ENCODE measurements at regions not wholly inside any gene's neighbourhood (a gene's known extent, or its start where the extent isn't known, plus 50 kb on each side); places are given as distances from the start of the nearest gene placed in this dataset.

DNA sequence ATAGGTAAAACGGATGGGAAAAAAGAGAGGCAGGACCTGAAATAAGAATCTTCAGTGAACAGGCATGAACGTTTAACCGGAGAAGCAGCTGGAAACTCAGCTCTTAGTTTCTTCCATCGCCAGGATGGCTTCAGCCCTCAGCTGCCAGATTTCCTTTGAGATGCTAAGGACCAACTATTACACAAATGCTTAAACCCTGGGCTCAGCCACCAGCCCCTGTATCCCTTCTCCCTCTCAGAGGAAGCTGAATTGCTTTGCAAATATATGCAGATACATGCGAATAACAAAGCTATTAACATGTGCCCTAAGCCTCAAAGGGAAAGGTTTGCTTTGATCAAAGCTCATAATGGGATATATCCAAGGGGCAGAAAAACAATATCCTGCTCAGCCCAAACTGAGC is 515.1 kb downstream of the OMA1 start:
- Mint-ChIP-seq H3K36me3 (ENCODE audit: low read depth, unreplicated experiment) (no peaks in the 10 kb centered on the region), H3K4me1 (ENCODE audit: low read depth, unreplicated experiment) (no peaks in the 10 kb centered on the region), H3K27me3 (ENCODE audit: low read depth, unreplicated experiment) (peaks cover 40% of the 10 kb centered on the region), H3K4me3 (ENCODE audit: unreplicated experiment) (no peak overlapping the region), H3K27ac (ENCODE audit: unreplicated experiment) (no peak overlapping the region), H3K9me3 (ENCODE audit: unreplicated experiment) (no peaks in the 10 kb centered on the region)
- Histone ChIP-seq H3K27me3 (ENCODE audit: insufficient read depth, low read length) (no peaks in the 10 kb centered on the region), H3K4me2 (ENCODE audit: low read length) (no peak overlapping the region), H3K27ac (ENCODE audit: low read depth, low read length) (no peak overlapping the region), H3K9ac (ENCODE audit: low read length) (no peak overlapping the region), H3K9me3 (ENCODE audit: insufficient read depth, low read depth, low read length) (no peaks in the 10 kb centered on the region), H4K20me1 (ENCODE audit: insufficient read depth, low read length) (no peaks in the 10 kb centered on the region), H3K79me2 (ENCODE audit: insufficient read depth, low read length) (no peaks in the 10 kb centered on the region), H3K4me3 (ENCODE audit: insufficient read depth, low read depth, low read length) (no peak overlapping the region), H3K36me3 (ENCODE audit: insufficient read depth, low read length) (no peaks in the 10 kb centered on the region), H3K4me1 (ENCODE audit: insufficient read depth, low read length) (no peaks in the 10 kb centered on the region), H2AFZ (ENCODE audit: low read depth, low read length) (no peak overlapping the region)
- no peak for TF ChIP-seq EZH2 (IDR thresholded peaks at IDR 0.05; ENCODE audit: insufficient read depth, low read length)
- TF ChIP-seq, protein P1, sequence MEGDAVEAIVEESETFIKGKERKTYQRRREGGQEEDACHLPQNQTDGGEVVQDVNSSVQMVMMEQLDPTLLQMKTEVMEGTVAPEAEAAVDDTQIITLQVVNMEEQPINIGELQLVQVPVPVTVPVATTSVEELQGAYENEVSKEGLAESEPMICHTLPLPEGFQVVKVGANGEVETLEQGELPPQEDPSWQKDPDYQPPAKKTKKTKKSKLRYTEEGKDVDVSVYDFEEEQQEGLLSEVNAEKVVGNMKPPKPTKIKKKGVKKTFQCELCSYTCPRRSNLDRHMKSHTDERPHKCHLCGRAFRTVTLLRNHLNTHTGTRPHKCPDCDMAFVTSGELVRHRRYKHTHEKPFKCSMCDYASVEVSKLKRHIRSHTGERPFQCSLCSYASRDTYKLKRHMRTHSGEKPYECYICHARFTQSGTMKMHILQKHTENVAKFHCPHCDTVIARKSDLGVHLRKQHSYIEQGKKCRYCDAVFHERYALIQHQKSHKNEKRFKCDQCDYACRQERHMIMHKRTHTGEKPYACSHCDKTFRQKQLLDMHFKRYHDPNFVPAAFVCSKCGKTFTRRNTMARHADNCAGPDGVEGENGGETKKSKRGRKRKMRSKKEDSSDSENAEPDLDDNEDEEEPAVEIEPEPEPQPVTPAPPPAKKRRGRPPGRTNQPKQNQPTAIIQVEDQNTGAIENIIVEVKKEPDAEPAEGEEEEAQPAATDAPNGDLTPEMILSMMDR (IDR thresholded peaks at IDR 0.05; ENCODE audit: insufficient read depth, low read depth, low read length) = no peak
- FAIRE-seq (no peak), DNase-seq (ENCODE audit: low read depth) (no peak)

DNA sequence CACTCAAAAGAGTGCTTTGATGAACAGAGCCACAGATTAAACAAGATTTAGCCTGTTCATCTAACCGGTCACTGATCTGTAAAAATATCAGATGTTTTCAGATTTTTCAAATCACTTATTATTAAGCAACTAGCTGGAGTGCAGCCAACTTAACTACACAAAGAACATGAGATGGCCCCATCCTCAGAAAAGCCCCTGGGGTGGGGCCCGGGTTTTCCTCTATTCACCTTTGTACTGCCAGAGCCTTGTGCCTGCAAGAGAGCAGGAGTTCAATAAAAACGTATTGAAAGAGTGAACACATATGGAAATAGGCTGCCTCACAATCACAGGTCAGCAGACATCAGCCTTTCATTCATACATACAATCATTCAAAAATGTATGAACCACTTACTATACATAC is 516.1 kb downstream of the OMA1 start:
- H3K36me3 Mint-ChIP-seq (ENCODE audit: low read depth, unreplicated experiment) = no peaks in the 10 kb centered on the region
- H3K27ac Mint-ChIP-seq (ENCODE audit: unreplicated experiment) = no peak overlapping the region
- no peak overlapping the region for H3K4me2 ChIP-seq (ENCODE audit: low read length)
- H3K27ac ChIP-seq (ENCODE audit: low read depth, low read length) = no peak overlapping the region
- no peaks in the 10 kb centered on the region for H3K4me1 Mint-ChIP-seq (ENCODE audit: low read depth, unreplicated experiment)
- H3K36me3 ChIP-seq (ENCODE audit: insufficient read depth, low read length) = no peaks in the 10 kb centered on the region
- H3K4me1 ChIP-seq (ENCODE audit: insufficient read depth, low read length) = no peaks in the 10 kb centered on the region
- no peaks in the 10 kb centered on the region for H3K9me3 Mint-ChIP-seq (ENCODE audit: unreplicated experiment)
- H3K27me3 ChIP-seq (ENCODE audit: insufficient read depth, low read length) = no peaks in the 10 kb centered on the region
- peaks cover 33% of the 10 kb centered on the region for H3K27me3 Mint-ChIP-seq (ENCODE audit: low read depth, unreplicated experiment)
- H4K20me1 ChIP-seq (ENCODE audit: insufficient read depth, low read length) = no peaks in the 10 kb centered on the region
- H3K9ac ChIP-seq (ENCODE audit: low read length) = no peak overlapping the region
- FAIRE-seq (no peak), DNase-seq (ENCODE audit: low read depth) (no peak)
- no peaks in the 10 kb centered on the region for H3K79me2 ChIP-seq (ENCODE audit: insufficient read depth, low read length)
- H2AFZ ChIP-seq (ENCODE audit: low read depth, low read length) = no peak overlapping the region
- no peak overlapping the region for H3K4me3 Mint-ChIP-seq (ENCODE audit: unreplicated experiment)
- TF ChIP-seq, protein P1 (IDR thresholded peaks at IDR 0.05; ENCODE audit: insufficient read depth, low read depth, low read length) = no peak
- no peak for TF ChIP-seq EZH2 (IDR thresholded peaks at IDR 0.05; ENCODE audit: insufficient read depth, low read length)
- no peak overlapping the region for H3K4me3 ChIP-seq (ENCODE audit: insufficient read depth, low read depth, low read length)
- H3K9me3 ChIP-seq (ENCODE audit: insufficient read depth, low read depth, low read length) = no peaks in the 10 kb centered on the region

DNA sequence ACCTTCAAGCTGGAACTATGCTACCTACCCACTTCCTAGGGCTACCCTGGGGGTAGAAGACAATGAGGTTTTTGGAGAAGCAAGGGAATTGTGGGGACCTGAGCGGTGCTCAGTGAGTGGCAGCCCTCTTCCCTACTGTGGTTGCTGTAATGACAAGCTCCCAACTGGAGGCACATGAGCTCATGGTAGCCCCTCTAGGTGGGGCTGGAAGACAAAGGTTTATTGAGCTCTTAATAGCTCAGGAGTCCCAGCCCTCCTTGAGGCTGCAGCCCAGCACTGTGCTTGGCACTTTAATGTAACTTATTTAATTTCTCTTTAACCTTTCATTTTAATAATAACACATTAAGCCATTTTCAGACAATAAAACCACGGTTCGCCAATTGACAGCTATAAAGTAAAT is 528.9 kb downstream of the OMA1 start:
- Mint-ChIP-seq H3K36me3 (ENCODE audit: low read depth, unreplicated experiment) (no peaks in the 10 kb centered on the region), H3K4me1 (ENCODE audit: low read depth, unreplicated experiment) (no peaks in the 10 kb centered on the region)
- no peak for FAIRE-seq

More for the DNA sequence above, 528.9 kb downstream of the OMA1 start:
- H3K79me2 ChIP-seq (ENCODE audit: insufficient read depth, low read length) = no peaks in the 10 kb centered on the region
- no peak overlapping the region for H3K4me2 ChIP-seq (ENCODE audit: low read length)
- Mint-ChIP-seq H3K27ac (ENCODE audit: unreplicated experiment) (no peak overlapping the region), H3K9me3 (ENCODE audit: unreplicated experiment) (no peaks in the 10 kb centered on the region), H3K4me3 (ENCODE audit: unreplicated experiment) (no peak overlapping the region), H3K27me3 (ENCODE audit: low read depth, unreplicated experiment) (peaks cover 16% of the 10 kb centered on the region)
- no peak overlapping the region for H3K27ac ChIP-seq (ENCODE audit: low read depth, low read length)
- no peaks in the 10 kb centered on the region for H3K9me3 ChIP-seq (ENCODE audit: insufficient read depth, low read depth, low read length)
- TF ChIP-seq, protein P1 (IDR thresholded peaks at IDR 0.05; ENCODE audit: insufficient read depth, low read depth, low read length) = no peak
- no peak for TF ChIP-seq EZH2 (IDR thresholded peaks at IDR 0.05; ENCODE audit: insufficient read depth, low read length)
- no peak for DNase-seq (ENCODE audit: low read depth)
- H3K9ac ChIP-seq (ENCODE audit: low read length) = no peak overlapping the region
- H4K20me1 ChIP-seq (ENCODE audit: insufficient read depth, low read length) = no peaks in the 10 kb centered on the region
- H3K27me3 ChIP-seq (ENCODE audit: insufficient read depth, low read length) = no peaks in the 10 kb centered on the region
- H2AFZ ChIP-seq (ENCODE audit: low read depth, low read length) = no peak overlapping the region
- H3K4me1 ChIP-seq (ENCODE audit: insufficient read depth, low read length) = no peaks in the 10 kb centered on the region
- H3K4me3 ChIP-seq (ENCODE audit: insufficient read depth, low read depth, low read length) = no peak overlapping the region
- no peaks in the 10 kb centered on the region for H3K36me3 ChIP-seq (ENCODE audit: insufficient read depth, low read length)

Measured in astrocyte (in vitro differentiated cells and primary cell).